ENCODE measurements at regions not wholly inside any gene's neighbourhood (a gene's known extent, or its start where the extent isn't known, plus 50 kb on each side); places are given as distances from the start of the nearest gene placed in this dataset.

GRCh38 chr1:229769006-229769405, 143.0 kb downstream of the URB2 start:
- ChIA-PET CTCF (no interaction called here), POLR2A (no interaction called here)
- no peak overlapping the region for H3K27ac Mint-ChIP-seq
- peaks cover 17% of the 10 kb centered on the region for H3K27me3 Mint-ChIP-seq
- no peak for DNase-seq
- TF ChIP-seq CTCF (IDR thresholded peaks at IDR 0.05): no peak
- intact Hi-C loops (cut with micrococcal nuclease): no loop called here
- H3K36me3 Mint-ChIP-seq (ENCODE audit: low read depth): no peaks in the 10 kb centered on the region
- H3K9me3 Mint-ChIP-seq: no peaks in the 10 kb centered on the region
- ATAC-seq: no peak
- H3K4me3 Mint-ChIP-seq: no peak overlapping the region
- no peaks in the 10 kb centered on the region for H3K4me1 Mint-ChIP-seq (ENCODE audit: low read depth)

- H3K36me3 Mint-ChIP-seq (ENCODE audit: low read depth): no peaks in the 10 kb centered on the region
- no peaks in the 10 kb centered on the region for H3K9me3 Mint-ChIP-seq
- DNase-seq (no peak), ATAC-seq (no peak)
- POLR2A ChIA-PET: no interaction called here
- H3K27ac Mint-ChIP-seq: no peak overlapping the region
- CTCF ChIA-PET: no interaction called here
- no peak overlapping the region for H3K4me3 Mint-ChIP-seq
- H3K4me1 Mint-ChIP-seq (ENCODE audit: low read depth): no peaks in the 10 kb centered on the region
- no peak for TF ChIP-seq CTCF (IDR thresholded peaks at IDR 0.05)
- intact Hi-C loops (cut with micrococcal nuclease): no loop called here
- H3K27me3 Mint-ChIP-seq: peaks cover 19% of the 10 kb centered on the region
Measured at GRCh38 chr1:229769809-229770208, 143.8 kb downstream of the URB2 start.

GRCh38 chr1:229778794-229779193, 152.7 kb downstream of the URB2 start:
- H3K4me3 Mint-ChIP-seq: no peak overlapping the region
- H3K27ac Mint-ChIP-seq: no peak overlapping the region
- no peak for DNase-seq
- POLR2A ChIA-PET: no interaction called here
- ATAC-seq: no peak
- CTCF ChIA-PET: no interaction called here
- TF ChIP-seq CTCF (IDR thresholded peaks at IDR 0.05): no peak
- H3K27me3 Mint-ChIP-seq: peaks cover 9% of the 10 kb centered on the region
- intact Hi-C loops (cut with micrococcal nuclease): no loop called here
- no peaks in the 10 kb centered on the region for H3K36me3 Mint-ChIP-seq (ENCODE audit: low read depth)
- H3K4me1 Mint-ChIP-seq (ENCODE audit: low read depth): no peaks in the 10 kb centered on the region
- no peaks in the 10 kb centered on the region for H3K9me3 Mint-ChIP-seq

- CTCF ChIA-PET: no interaction called here
- POLR2A ChIA-PET: no interaction called here
- no peaks in the 10 kb centered on the region for H3K36me3 Mint-ChIP-seq (ENCODE audit: low read depth)
- no peak overlapping the region for H3K27ac Mint-ChIP-seq
- no peaks in the 10 kb centered on the region for H3K4me1 Mint-ChIP-seq (ENCODE audit: low read depth)
- no peak for ATAC-seq
- TF ChIP-seq CTCF (IDR thresholded peaks at IDR 0.05): no peak
- H3K4me3 Mint-ChIP-seq: no peak overlapping the region
- peaks cover 2% of the 10 kb centered on the region for H3K27me3 Mint-ChIP-seq
- H3K9me3 Mint-ChIP-seq: no peaks in the 10 kb centered on the region
- no peak for DNase-seq
- intact Hi-C loops (cut with micrococcal nuclease): no loop called here
Measured at GRCh38 chr1:229781453-229781852, 155.4 kb downstream of the URB2 start.

GRCh38 chr1:229782469-229782868, 156.4 kb downstream of the URB2 start:
- ATAC-seq: no peak
- intact Hi-C loops (cut with micrococcal nuclease): no loop called here
- Mint-ChIP-seq H3K4me1 (ENCODE audit: low read depth) (no peaks in the 10 kb centered on the region), H3K9me3 (no peaks in the 10 kb centered on the region), H3K27me3 (peaks cover 2% of the 10 kb centered on the region), H3K36me3 (ENCODE audit: low read depth) (no peaks in the 10 kb centered on the region), H3K4me3 (no peak overlapping the region), H3K27ac (no peak overlapping the region)
- TF ChIP-seq CTCF (IDR thresholded peaks at IDR 0.05): no peak
- ChIA-PET POLR2A (no interaction called here), CTCF (interaction anchor here (0.9 kb wide), 1 partner anchor 23 kb away, joined by 3 read pairs; no protein-coding TSS in a partner anchor)
- DNase-seq: no peak

All from activated CD8-positive, alpha-beta T cell treated with anti-CD3 and anti-CD28 coated beads for 36 hours (primary cell).